Activated CD4-positive, alpha-beta T cell treated with anti-CD3 and anti-CD28 coated beads, Interleukin-2, amount 10 ng/mL, durations not matched to agents 24 days and 14 days (primary cell): ENCODE measurements at regions not wholly inside any gene's neighbourhood (a gene's known extent, or its start where the extent isn't known, plus 50 kb on each side); places are given as distances from the start of the nearest gene placed in this dataset.
A peak's percentile ranks its signal among the peaks of the same experiment; 100 is the strongest.

Experiments
- DNase-seq: peaks from one replicate; pipeline ENCODE4 v3.0.0; 2022
- H3K27ac Mint-ChIP-seq: one replicate; pipeline ENCODE4 v1.8.0; 2022; ENCODE audit warnings: mild to moderate bottlenecking, mixed read lengths
- H3K27me3 Mint-ChIP-seq: one replicate; pipeline ENCODE4 v1.8.0; 2022; ENCODE audit warnings: mixed read lengths
- H3K36me3 Mint-ChIP-seq: one replicate; pipeline ENCODE4 v1.8.0; 2022; ENCODE audit warnings: low read depth, mild to moderate bottlenecking, mixed read lengths
- H3K4me1 Mint-ChIP-seq: one replicate; pipeline ENCODE4 v1.8.0; 2021; ENCODE audit warnings: mixed read lengths
- H3K4me3 Mint-ChIP-seq: one replicate; pipeline ENCODE4 v1.8.0; 2022; ENCODE audit warnings: mild to moderate bottlenecking, moderate library complexity, mixed read lengths
- H3K9me3 Mint-ChIP-seq: one replicate; pipeline ENCODE4 v1.8.0; 2021; ENCODE audit warnings: mixed read lengths
- intact Hi-C: fragments of 100-400 bp; cut with micrococcal nuclease; formaldehyde crosslinking; loops from one replicate; pipeline ENCODE4 v1.15.1; 2023

DNA sequence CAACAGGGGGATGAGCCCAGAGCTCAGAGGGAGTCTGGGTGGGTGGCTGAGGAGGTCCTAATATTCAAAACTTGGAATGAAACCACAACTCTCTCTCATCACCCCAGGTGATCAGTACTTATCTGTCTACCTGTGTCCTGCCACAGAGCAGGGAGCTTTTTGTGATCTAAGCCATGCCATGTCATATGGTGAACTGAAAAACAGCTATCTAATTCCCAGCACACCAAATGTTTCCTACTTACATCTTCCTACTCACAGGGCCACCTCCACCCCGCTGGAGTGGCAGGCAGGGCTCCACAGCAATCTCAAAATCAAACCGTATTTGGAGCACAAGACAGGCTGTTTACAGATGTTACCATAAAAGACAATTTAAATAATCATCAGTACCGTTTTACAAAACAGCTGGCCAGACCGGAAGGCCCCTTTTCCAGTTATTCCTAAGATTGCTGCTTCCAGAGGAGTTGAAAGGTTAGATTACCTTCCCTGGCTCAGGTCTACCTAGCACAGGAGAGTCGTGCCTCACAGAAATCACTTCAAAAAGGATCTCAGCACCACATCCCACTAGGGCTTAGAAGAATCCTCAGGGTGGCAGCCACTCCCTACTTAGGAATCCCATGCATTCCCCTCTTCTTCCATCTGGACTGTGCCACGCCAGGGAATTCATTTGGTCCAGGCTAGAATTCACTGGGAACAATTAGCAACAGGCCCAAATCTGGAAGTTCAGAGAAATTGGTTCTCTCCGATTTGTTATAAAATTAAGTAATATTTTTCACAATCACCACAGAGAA, 226.6 kb upstream of the IL12A start:
- peaks cover 18% of the 10 kb centered on the region for H3K4me1 Mint-ChIP-seq
- H3K27ac Mint-ChIP-seq, result no peak overlapping the region
- no peaks in the 10 kb centered on the region for H3K36me3 Mint-ChIP-seq
- H3K27me3 Mint-ChIP-seq, result peaks cover 48% of the 10 kb centered on the region
- intact Hi-C loops, result loop anchor here (10.0 kb wide), 2 partner anchors 463 to 1657 kb away; partner anchors contain the start of genes C3orf80 and SHOX2
- H3K4me3 Mint-ChIP-seq, result peak overlapping the region; percentile 30
- H3K9me3 Mint-ChIP-seq, result peaks cover 1% of the 10 kb centered on the region
- DNase-seq, result no peak

DNA sequence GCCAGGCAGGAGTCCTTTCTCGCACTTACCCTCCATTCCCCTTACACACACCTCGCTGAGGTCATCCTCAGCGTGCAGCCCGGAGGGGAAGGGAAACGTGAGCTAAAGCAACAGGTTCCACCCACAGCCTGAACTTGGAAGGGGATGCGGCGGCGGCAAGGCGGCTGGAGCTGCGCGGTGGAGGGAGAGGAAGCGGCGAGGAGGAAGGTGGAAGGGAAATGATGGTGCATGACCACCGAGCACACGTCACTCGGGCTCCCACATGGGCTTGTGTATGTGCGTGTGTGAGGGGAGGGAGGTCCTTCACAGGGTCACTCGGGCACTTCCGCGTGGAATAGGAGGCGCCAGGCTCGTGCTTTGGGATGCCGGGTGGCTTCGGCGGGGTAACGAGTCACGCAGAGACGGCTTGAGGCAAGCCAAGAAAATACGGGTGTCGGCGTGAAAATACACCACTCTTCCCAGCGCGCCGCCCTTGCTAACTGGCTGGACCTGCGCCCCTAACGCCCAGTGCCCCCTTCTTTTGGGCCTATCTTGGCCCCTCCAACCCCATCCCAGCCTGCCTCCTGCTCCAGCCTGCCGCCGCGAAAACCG, 225.5 kb upstream of the IL12A start:
- DNase-seq, result peak; percentile 79
- no peaks in the 10 kb centered on the region for H3K36me3 Mint-ChIP-seq
- H3K9me3 Mint-ChIP-seq, result no peaks in the 10 kb centered on the region
- intact Hi-C loops, result loop anchor here (10.0 kb wide), 2 partner anchors 462 to 1658 kb away; partner anchors contain the start of genes C3orf80 and SHOX2
- H3K4me1 Mint-ChIP-seq, result peaks cover 18% of the 10 kb centered on the region
- peak overlapping the region; percentile 72 for H3K27ac Mint-ChIP-seq
- H3K27me3 Mint-ChIP-seq, result peaks cover 56% of the 10 kb centered on the region
- H3K4me3 Mint-ChIP-seq, result peak overlapping the region; percentile 93

DNA sequence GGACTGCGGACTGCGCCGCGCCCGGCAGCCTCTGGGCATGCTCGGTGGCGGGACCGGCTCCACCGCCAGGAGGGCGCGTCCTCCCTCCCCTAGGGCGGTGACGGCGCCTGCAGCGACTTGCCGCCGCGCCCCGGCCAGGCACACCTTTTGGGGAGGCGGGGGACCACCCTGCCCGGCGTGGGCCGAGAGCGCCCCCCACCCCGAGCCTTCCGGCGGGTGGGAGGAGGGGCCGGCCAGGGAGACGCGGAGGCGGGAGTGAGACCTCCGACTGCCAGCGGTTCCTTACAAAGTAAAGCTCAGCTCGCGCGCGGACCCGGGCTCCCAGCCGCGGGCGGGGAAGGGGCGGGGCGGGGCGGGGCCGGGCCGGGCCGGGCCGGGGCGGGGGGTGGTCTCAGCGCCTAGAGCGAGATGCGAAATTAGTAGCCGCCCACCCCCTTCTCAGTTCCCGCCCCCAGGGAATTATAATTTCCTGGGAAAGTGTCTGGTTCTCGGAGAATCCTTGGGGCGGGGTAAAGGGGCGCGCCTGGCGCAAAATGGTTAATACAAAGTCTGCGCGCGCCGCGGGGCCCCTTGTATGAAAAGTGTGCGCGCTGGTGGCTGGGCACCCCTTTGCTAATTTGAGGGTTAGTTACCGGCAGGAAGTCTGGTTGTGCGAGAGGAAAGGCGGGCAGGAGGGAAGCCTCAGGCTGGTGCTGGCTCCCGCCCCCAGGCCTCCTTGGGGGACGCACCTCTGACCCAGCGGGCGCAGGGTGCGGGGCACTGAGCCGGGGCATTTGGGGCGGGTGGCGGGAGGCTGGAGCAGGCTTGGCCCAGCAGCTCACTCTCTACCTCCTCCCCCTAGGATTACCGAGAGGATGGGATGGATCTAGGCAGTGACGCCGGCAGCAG, 224.8 kb upstream of the IL12A start:
- no peaks in the 10 kb centered on the region for H3K9me3 Mint-ChIP-seq

DNA sequence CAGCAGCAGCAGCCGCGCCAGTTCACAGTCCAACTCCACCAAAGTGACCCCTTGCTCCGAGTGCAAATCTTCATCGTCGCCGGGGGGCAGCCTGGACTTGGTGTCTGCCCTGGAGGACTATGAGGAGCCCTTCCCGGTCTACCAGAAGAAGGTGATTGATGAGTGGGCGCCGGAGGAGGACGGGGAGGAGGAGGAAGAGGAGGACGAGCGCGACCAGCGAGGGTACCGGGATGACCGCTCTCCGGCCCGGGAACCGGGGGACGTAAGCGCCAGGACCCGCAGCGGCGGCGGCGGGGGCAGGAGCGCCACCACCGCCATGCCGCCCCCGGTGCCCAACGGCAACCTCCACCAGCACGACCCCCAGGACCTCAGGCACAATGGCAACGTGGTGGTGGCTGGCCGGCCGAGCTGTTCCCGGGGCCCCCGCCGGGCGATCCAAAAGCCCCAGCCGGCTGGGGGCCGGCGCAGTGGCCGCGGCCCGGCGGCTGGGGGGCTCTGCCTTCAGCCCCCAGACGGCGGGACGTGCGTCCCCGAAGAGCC, 224.1 kb upstream of the IL12A start:
- peaks cover 63% of the 10 kb centered on the region for H3K27me3 Mint-ChIP-seq
- H3K9me3 Mint-ChIP-seq, result no peaks in the 10 kb centered on the region
- H3K27ac Mint-ChIP-seq, result no peak overlapping the region
- peak overlapping the region; percentile 93 for H3K4me3 Mint-ChIP-seq
- peaks cover 18% of the 10 kb centered on the region for H3K4me1 Mint-ChIP-seq
- DNase-seq, result no peak
- intact Hi-C loops, result loop anchor here (10.0 kb wide), 2 partner anchors 460 to 1660 kb away; partner anchors contain the start of genes C3orf80 and SHOX2
- H3K36me3 Mint-ChIP-seq, result no peaks in the 10 kb centered on the region

More for the DNA sequence above, 224.8 kb upstream of the IL12A start:
- intact Hi-C loops, result loop anchor here (10.0 kb wide), 2 partner anchors 461 to 1659 kb away; partner anchors contain the start of genes C3orf80 and SHOX2
- DNase-seq, result peak; percentile 85
- H3K36me3 Mint-ChIP-seq, result no peaks in the 10 kb centered on the region
- peaks cover 18% of the 10 kb centered on the region for H3K4me1 Mint-ChIP-seq
- peaks cover 61% of the 10 kb centered on the region for H3K27me3 Mint-ChIP-seq
- H3K4me3 Mint-ChIP-seq, result peak overlapping the region; percentile 93
- peak overlapping the region; percentile 72 for H3K27ac Mint-ChIP-seq

DNA sequence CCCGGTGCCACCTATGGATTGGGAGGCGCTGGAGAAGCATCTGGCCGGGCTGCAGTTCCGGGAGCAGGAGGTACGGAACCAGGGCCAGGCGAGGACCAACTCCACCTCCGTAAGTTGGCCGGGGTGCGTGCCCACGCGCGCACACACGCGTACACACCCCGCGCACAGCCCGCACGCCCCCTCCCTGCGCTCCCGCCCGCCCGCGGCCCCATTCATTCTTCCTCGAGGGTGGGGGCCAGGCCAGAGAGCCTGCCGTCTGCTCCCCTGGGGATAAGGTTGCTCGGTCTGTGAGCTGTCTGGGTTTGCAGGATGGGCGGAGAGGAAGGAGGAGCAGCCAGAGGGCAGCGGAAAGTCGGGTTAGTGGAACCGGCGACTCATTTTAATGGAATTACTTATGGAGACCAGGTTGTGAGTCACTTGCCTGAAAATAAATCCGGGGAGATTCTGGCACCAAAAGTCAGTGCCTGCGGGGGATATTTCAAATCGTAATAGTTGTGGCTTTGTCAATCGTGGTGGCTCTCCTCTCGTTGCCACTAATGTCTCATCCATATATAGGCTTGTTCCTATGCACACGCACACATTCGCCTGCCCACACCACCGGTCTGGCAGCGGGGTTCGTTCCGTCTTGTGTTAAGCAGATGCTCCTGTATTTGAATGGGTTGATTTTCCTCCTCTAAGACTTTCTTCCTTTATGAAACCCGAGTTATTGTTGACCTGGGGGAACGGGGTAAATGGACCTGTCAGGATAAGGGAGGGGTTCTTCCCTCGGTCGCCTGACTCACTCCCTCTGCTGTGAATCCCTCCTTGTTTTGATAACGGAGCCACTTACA, 223.4 kb upstream of the IL12A start:
- Mint-ChIP-seq H3K27me3 (peaks cover 60% of the 10 kb centered on the region), H3K27ac (no peak overlapping the region), H3K9me3 (no peaks in the 10 kb centered on the region), H3K4me3 (peak overlapping the region; percentile 79), H3K36me3 (no peaks in the 10 kb centered on the region), H3K4me1 (peaks cover 18% of the 10 kb centered on the region)
- DNase-seq, result no peak
- intact Hi-C loops, result loop anchor here (10.0 kb wide), 2 partner anchors 460 to 1660 kb away; partner anchors contain the start of genes C3orf80 and SHOX2

DNA sequence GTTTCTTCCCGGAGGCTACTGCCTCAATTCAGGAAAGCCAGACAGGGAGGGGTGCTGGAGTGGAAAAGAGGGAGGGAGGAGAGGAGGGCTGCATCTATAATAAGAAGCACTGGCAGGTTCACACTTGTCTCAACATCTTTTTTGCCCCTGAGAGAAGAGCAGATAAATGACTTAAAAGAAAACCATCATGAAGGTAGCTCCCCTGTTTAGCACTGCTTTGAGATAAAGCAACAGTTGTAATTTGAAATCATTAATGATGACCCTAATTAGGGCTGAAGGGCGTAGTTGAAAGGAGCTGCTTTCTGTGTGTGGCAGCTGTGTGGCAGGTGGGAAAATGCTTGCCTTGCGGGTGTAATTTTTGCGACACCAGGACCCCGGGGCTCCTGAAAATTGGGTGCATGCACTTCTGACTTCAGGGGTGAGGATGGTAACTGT, 222.8 kb upstream of the IL12A start:
- H3K9me3 Mint-ChIP-seq, result no peaks in the 10 kb centered on the region
- peaks cover 18% of the 10 kb centered on the region for H3K4me1 Mint-ChIP-seq
- H3K27ac Mint-ChIP-seq, result no peak overlapping the region
- peaks cover 59% of the 10 kb centered on the region for H3K27me3 Mint-ChIP-seq
- intact Hi-C loops, result loop anchor here (10.0 kb wide), 2 partner anchors 459 to 1661 kb away; partner anchors contain the start of genes C3orf80 and SHOX2
- H3K36me3 Mint-ChIP-seq, result no peaks in the 10 kb centered on the region
- H3K4me3 Mint-ChIP-seq, result peak overlapping the region; percentile 79
- DNase-seq, result no peak

DNA sequence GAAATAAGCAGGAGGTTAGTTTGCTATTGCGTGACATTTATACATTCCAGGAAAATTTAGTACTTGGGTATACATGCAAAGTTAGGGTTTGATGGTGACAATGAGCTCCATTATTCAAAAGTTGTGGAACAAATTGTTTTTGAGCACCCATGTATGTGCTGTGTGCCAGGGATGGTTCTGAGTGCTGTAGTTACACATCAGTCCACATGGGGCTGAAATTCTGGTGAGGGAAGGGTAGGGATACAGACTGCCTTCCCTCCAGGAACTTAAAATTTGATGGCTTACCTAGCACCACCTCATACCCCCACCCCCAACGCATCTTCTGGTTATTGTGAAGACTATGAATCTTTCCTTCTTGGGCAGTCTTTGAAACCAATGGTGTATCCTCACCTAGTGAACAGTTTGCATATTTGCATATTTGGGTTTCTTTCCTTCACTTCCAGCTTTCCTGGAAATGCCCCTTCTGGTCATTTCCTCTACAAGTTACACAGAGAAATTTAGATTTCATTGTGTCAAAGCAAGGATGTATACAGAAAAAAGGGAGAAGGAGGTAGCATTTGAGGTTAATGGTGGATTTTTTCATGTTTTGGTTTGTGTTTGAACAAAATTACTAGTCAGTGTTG, 222.0 kb upstream of the IL12A start:
- Mint-ChIP-seq H3K36me3 (no peaks in the 10 kb centered on the region), H3K9me3 (no peaks in the 10 kb centered on the region), H3K27me3 (peaks cover 53% of the 10 kb centered on the region), H3K27ac (no peak overlapping the region), H3K4me1 (peaks cover 18% of the 10 kb centered on the region), H3K4me3 (no peak overlapping the region)
- intact Hi-C loops, result loop anchor here (10.0 kb wide), 2 partner anchors 458 to 1662 kb away; partner anchors contain the start of genes C3orf80 and SHOX2
- DNase-seq, result no peak

DNA sequence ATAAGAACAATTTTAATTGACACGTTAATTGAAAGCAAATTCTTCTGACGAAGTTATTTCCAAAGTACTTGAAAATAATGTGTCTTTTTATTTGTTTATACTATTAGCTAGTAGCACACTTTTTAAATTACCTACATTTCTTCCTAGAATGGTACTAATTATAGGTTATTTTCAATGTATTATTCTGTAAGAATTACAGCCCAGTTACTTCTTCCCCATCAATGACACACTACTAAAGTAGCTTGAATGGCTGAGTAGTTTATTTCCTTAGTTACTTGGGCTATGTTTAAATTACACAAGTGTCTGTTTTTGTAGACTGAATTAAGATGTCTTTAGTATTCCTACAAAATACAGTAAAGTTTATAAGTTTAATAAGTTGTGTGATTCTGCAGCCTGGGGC, 217.6 kb upstream of the IL12A start:
- H3K27ac Mint-ChIP-seq, result no peak overlapping the region
- H3K27me3 Mint-ChIP-seq, result peaks cover 46% of the 10 kb centered on the region
- no peaks in the 10 kb centered on the region for H3K4me1 Mint-ChIP-seq
- no peaks in the 10 kb centered on the region for H3K36me3 Mint-ChIP-seq
- H3K9me3 Mint-ChIP-seq, result no peaks in the 10 kb centered on the region
- no peak overlapping the region for H3K4me3 Mint-ChIP-seq
- no peak for DNase-seq
- intact Hi-C loops, result no loop called here

DNA sequence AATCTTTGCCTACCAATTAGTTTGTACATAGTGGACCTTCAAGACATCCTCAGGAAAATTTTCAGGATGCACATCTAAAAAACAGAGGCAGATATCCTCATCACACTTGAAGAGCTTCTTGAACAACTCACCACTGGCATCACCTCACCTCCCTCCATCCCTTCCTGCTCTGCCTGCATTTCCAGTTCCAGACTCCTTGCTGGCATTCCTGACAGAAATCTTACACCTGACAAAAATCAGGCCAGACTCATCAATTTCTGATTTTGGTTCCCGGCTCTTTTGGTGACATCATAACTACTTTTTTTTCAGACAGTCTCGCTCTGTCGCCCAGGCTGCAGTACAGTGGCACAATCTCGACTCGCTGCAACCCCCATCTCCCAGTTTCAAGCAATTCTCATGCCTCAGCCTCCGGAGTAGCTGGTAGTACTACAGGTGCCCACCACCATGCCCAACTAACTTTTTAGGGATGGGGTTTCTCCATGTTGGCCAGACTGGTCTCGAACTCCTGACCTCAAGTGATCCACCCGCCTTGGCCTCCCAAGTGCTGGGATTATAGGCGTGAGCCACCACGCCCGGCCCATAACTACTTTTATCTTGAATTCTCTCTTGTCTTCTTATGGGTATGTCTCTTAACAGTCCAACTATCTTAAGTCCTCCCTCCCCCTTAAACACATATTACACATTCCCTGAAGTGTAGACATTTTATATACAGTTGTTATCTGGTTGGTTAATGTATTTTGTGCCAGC, 216.6 kb upstream of the IL12A start:
- H3K27ac Mint-ChIP-seq, result no peak overlapping the region
- no peaks in the 10 kb centered on the region for H3K4me1 Mint-ChIP-seq
- H3K27me3 Mint-ChIP-seq, result peaks cover 36% of the 10 kb centered on the region
- no peaks in the 10 kb centered on the region for H3K9me3 Mint-ChIP-seq
- no peak for DNase-seq
- intact Hi-C loops, result no loop called here
- H3K4me3 Mint-ChIP-seq, result no peak overlapping the region
- H3K36me3 Mint-ChIP-seq, result no peaks in the 10 kb centered on the region

DNA sequence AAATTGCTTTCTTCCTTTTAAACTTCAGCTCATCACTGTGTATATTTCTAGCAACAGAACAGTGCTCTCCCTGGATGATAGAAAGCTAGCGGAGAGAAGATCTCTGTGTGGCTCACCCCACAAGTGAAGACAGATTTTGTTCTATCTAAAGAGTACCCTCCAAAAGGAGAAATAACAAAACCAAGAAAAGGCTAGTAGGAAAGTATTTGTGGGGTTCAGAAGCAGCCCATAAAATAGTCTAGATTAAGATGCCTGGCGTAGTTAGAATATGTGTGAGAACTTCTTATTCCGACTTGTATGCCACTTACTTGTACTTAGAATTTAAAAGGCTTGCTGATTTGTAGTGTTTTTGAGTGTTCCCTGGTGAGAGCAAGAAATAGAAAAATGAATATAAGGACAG, 214.9 kb upstream of the IL12A start:
- no peak for DNase-seq
- Mint-ChIP-seq H3K36me3 (no peaks in the 10 kb centered on the region), H3K4me1 (no peaks in the 10 kb centered on the region), H3K9me3 (no peaks in the 10 kb centered on the region), H3K27me3 (peaks cover 24% of the 10 kb centered on the region), H3K27ac (no peak overlapping the region), H3K4me3 (no peak overlapping the region)
- intact Hi-C loops, result no loop called here

DNA sequence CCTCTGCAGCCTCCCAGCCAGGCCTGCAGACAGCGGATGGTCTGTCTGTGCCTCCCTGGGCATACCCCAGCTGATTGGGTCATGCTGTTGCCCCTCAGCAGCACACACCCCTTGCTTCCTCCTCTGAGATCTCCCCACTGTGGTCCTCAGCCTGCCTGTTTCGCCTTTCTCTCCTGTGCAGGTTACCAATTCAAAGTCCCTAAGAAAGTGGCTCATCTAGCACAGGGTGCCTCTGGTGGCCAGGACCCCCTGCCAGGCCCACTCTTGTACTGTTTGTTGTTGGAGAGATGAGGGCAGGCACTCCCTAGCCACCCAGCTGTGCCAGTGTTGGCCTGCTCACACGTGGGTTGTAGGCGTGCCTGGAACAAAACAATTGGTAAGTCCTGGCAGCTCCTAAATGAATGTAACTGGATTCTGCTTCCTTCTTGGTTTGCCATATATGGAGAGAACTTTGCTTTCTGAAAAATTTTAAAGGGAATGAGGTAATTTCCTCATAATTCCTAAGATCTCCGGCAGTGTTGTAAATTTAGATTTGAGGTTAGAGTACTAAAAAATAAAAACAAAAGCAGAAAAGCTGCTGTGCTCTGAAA, 213.2 kb upstream of the IL12A start:
- intact Hi-C loops, result no loop called here
- H3K9me3 Mint-ChIP-seq, result no peaks in the 10 kb centered on the region

More for the DNA sequence above, 213.2 kb upstream of the IL12A start:
- Mint-ChIP-seq H3K4me3 (no peak overlapping the region), H3K27me3 (peaks cover 20% of the 10 kb centered on the region), H3K27ac (no peak overlapping the region), H3K36me3 (no peaks in the 10 kb centered on the region), H3K4me1 (no peaks in the 10 kb centered on the region)
- no peak for DNase-seq
